ENCODE measurements at regions not wholly inside any gene's neighbourhood (a gene's known extent, or its start where the extent isn't known, plus 50 kb on each side); places are given as distances from the start of the nearest gene placed in this dataset.

DNA sequence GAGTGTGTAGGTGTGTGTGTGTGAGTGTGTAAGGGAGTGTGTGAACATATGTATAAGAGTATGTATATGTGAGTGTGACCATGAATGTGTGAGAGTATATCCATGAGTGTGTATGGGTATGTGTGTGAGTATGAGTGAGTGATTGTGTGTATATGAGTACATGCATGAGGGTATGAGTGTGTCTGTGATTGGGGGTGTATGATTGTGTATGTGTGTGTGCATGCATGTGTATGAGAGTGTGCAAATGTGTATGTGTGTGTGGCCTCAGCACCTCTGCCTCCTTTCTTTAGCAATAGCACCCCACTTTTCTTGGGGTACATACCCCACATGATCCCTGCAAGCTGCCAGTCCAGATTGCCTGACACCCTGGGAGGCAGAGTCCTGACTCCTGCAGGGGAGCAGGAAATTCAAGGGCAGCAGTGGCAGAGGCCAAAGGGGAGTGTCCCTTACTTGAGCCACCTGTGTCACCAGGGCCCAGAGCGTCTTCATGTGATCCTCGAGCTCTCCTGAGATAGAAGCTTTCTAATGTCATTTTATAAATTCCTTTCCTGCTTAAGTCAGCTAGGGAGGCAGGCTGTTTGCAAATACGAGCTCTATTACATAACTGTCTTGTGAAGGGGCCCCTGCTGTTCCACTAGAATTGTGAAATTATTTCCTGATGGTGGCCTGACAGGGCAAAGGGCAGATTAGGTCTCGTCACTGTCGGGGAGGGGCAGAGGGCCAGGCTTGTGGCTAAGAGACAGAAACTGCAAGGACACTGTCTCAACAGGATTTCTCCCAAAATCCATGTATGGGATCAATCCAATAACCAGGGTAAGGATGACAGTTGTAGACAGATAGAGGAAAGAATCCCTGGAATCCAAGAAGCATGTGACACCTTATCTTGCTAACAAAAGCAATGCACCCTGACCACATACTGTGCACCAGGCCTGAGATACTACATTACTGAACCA lies 389.1 kb downstream of the GADD45G start:
- Histone ChIP-seq H3K27ac (ENCODE audit: low read depth, low read length) (no peak overlapping the region), H3K27me3 (ENCODE audit: low read length) (no peaks in the 10 kb centered on the region), H3K9me2 (replicated peaks; ENCODE audit: insufficient read depth, low read length) (no peaks in the 10 kb centered on the region), H3K79me2 (ENCODE audit: insufficient read depth, low read length) (no peaks in the 10 kb centered on the region), H3K4me3 (ENCODE audit: insufficient read depth, low read length, poor library complexity, severe bottlenecking) (no peak overlapping the region), H2AFZ (ENCODE audit: low read depth, low read length, severe bottlenecking) (no peak overlapping the region), H4K20me1 (ENCODE audit: low read depth, low read length) (no peaks in the 10 kb centered on the region), H3K36me3 (ENCODE audit: low read length) (no peaks in the 10 kb centered on the region), H3K9ac (ENCODE audit: low read length) (no peak overlapping the region), H3K4me2 (ENCODE audit: low read depth, low read length, poor library complexity, severe bottlenecking) (no peak overlapping the region), H3K9me3 (ENCODE audit: insufficient read depth, low read length) (no peaks in the 10 kb centered on the region), H3F3A (ENCODE audit: insufficient read depth) (no peaks in the 10 kb centered on the region)
- TF ChIP-seq EZH2phosphoT487 (conservative IDR thresholded peaks at IDR 0.05; ENCODE audit: low read length) = no peak
- TF ChIP-seq, protein P1, sequence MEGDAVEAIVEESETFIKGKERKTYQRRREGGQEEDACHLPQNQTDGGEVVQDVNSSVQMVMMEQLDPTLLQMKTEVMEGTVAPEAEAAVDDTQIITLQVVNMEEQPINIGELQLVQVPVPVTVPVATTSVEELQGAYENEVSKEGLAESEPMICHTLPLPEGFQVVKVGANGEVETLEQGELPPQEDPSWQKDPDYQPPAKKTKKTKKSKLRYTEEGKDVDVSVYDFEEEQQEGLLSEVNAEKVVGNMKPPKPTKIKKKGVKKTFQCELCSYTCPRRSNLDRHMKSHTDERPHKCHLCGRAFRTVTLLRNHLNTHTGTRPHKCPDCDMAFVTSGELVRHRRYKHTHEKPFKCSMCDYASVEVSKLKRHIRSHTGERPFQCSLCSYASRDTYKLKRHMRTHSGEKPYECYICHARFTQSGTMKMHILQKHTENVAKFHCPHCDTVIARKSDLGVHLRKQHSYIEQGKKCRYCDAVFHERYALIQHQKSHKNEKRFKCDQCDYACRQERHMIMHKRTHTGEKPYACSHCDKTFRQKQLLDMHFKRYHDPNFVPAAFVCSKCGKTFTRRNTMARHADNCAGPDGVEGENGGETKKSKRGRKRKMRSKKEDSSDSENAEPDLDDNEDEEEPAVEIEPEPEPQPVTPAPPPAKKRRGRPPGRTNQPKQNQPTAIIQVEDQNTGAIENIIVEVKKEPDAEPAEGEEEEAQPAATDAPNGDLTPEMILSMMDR (IDR thresholded peaks at IDR 0.05; ENCODE audit: insufficient read depth, low read length, poor library complexity, severe bottlenecking) = no peak

DNA sequence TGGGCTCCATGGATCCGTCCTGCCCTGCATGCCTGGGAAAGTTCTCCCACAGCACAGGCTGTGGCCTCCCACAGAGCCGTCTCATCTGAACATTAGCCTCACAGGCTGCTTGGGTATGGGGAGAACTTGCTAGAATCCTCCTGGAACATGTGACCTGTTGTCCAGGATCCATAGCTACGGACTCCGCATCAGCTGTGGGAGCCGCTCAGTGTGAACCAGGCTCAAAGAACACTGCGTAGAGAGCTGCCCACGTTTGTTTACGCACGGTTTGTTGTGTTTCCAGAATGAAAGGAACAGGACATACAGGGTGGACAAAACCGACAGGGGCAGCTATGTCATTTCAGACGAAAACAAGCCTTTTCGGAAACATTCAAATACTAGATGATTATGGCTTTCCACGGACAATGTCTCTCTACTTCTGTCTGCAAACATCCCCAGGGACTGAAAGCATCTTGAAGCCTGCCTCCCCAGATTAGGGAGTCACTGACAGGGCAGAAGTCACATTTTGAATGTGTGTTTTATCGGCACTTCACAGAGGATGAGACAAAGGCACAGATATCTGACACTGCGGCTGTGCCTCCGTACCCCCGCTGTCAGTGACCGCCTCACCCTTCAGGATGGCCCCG lies 390.3 kb downstream of the GADD45G start:
- Histone ChIP-seq H3K4me2 (ENCODE audit: low read depth, low read length, poor library complexity, severe bottlenecking) (no peak overlapping the region), H3K27me3 (ENCODE audit: low read length) (no peaks in the 10 kb centered on the region), H2AFZ (ENCODE audit: low read depth, low read length, severe bottlenecking) (no peak overlapping the region), H3K9me3 (ENCODE audit: insufficient read depth, low read length) (no peaks in the 10 kb centered on the region), H3K4me3 (ENCODE audit: insufficient read depth, low read length, poor library complexity, severe bottlenecking) (no peak overlapping the region), H4K20me1 (ENCODE audit: low read depth, low read length) (no peaks in the 10 kb centered on the region), H3K79me2 (ENCODE audit: insufficient read depth, low read length) (no peaks in the 10 kb centered on the region), H3K9me2 (replicated peaks; ENCODE audit: insufficient read depth, low read length) (no peaks in the 10 kb centered on the region), H3K27ac (ENCODE audit: low read depth, low read length) (no peak overlapping the region), H3K9ac (ENCODE audit: low read length) (no peak overlapping the region), H3K36me3 (ENCODE audit: low read length) (no peaks in the 10 kb centered on the region), H3F3A (ENCODE audit: insufficient read depth) (no peaks in the 10 kb centered on the region)
- no peak for TF ChIP-seq EZH2phosphoT487 (conservative IDR thresholded peaks at IDR 0.05; ENCODE audit: low read length)
- TF ChIP-seq, protein P1 (IDR thresholded peaks at IDR 0.05; ENCODE audit: insufficient read depth, low read length, poor library complexity, severe bottlenecking) = no peak

DNA sequence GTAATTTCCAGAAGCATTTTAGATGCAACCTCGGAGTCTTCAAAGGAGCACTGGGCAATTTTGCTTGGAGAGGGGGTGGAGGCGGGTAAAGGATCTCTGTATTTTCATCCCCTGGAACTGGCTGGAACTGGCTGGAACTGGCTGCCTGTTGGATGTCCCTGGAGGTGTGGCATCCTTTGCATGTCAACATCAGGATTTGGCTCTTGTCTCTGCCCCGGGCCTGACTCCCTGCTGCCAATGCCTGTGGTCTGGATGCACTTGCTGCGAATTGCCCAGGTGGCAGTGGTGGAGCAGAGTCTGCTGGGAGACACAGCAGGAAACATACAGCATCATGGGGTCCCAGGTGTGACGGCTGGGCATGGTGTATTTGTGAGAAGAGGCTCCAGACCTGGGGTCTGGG lies 391.3 kb downstream of the GADD45G start:
- TF ChIP-seq, protein P1 (IDR thresholded peaks at IDR 0.05; ENCODE audit: insufficient read depth, low read length, poor library complexity, severe bottlenecking) = no peak
- no peak for TF ChIP-seq EZH2phosphoT487 (conservative IDR thresholded peaks at IDR 0.05; ENCODE audit: low read length)
- Histone ChIP-seq H3K4me3 (ENCODE audit: insufficient read depth, low read length, poor library complexity, severe bottlenecking) (no peak overlapping the region), H3K79me2 (ENCODE audit: insufficient read depth, low read length) (no peaks in the 10 kb centered on the region), H3K36me3 (ENCODE audit: low read length) (no peaks in the 10 kb centered on the region), H3K9me3 (ENCODE audit: insufficient read depth, low read length) (no peaks in the 10 kb centered on the region), H2AFZ (ENCODE audit: low read depth, low read length, severe bottlenecking) (no peak overlapping the region), H3K27ac (ENCODE audit: low read depth, low read length) (no peak overlapping the region), H3K9me2 (replicated peaks; ENCODE audit: insufficient read depth, low read length) (no peaks in the 10 kb centered on the region), H3F3A (ENCODE audit: insufficient read depth) (no peaks in the 10 kb centered on the region), H3K27me3 (ENCODE audit: low read length) (no peaks in the 10 kb centered on the region), H3K9ac (ENCODE audit: low read length) (no peak overlapping the region), H3K4me2 (ENCODE audit: low read depth, low read length, poor library complexity, severe bottlenecking) (no peak overlapping the region), H4K20me1 (ENCODE audit: low read depth, low read length) (no peaks in the 10 kb centered on the region)

All from SU-DHL-6 (cell line).